Astrocyte (in vitro differentiated cells and primary cell): ENCODE measurements at regions not wholly inside any gene's neighbourhood (a gene's known extent, or its start where the extent isn't known, plus 50 kb on each side); places are given as distances from the start of the nearest gene placed in this dataset.

Experiments
- DNase-seq: peaks from one replicate; pipeline ENCODE4 v3.0.0-alpha.2; 2010; ENCODE audit warnings: low read depth
- FAIRE-seq: peaks from 2 replicates; lab custom pipeline; 2011; peaks lifted over from hg19 to GRCh38; lab: Jason Lieb, UNC
- H2AFZ ChIP-seq: 2 replicates; pipeline ENCODE4 v1.6.0; 2012; ENCODE audit warnings: low read depth, low read length, inconsistent platforms
- H3K27ac ChIP-seq: 2 replicates; pipeline ENCODE4 v1.5.1; 2011; ENCODE audit warnings: low read depth, low read length, inconsistent platforms
- H3K27me3 ChIP-seq: 2 replicates; pipeline ENCODE4 v1.6.0; 2011; ENCODE audit warnings: low read length, inconsistent platforms; ENCODE audit not compliant: insufficient read depth
- H3K36me3 ChIP-seq: 2 replicates; pipeline ENCODE4 v1.5.1; 2011; ENCODE audit warnings: low read length, inconsistent platforms; ENCODE audit not compliant: insufficient read depth
- H3K4me1 ChIP-seq: 2 replicates; pipeline ENCODE4 v1.5.1; 2011; ENCODE audit warnings: low read length, inconsistent platforms; ENCODE audit not compliant: insufficient read depth
- H3K4me2 ChIP-seq: 2 replicates; pipeline ENCODE4 v1.6.0; 2012; ENCODE audit warnings: low read length, inconsistent platforms
- H3K4me3 ChIP-seq: 2 replicates; pipeline ENCODE4 v1.5.1; 2011; ENCODE audit warnings: low read depth, mild to moderate bottlenecking, low read length, inconsistent platforms; ENCODE audit not compliant: insufficient read depth
- H3K79me2 ChIP-seq: 2 replicates; pipeline ENCODE4 v1.6.0; 2012; ENCODE audit warnings: mild to moderate bottlenecking, low read length, inconsistent platforms; ENCODE audit not compliant: insufficient read depth
- H3K9ac ChIP-seq: 2 replicates; pipeline ENCODE4 v1.6.0; 2012; ENCODE audit warnings: mild to moderate bottlenecking, low read length, inconsistent platforms
- H3K9me3 ChIP-seq: 2 replicates; pipeline ENCODE4 v1.5.1; 2012; ENCODE audit warnings: low read depth, mild to moderate bottlenecking, low read length, inconsistent platforms; ENCODE audit not compliant: insufficient read depth
- H4K20me1 ChIP-seq: 2 replicates; pipeline ENCODE4 v1.6.0; 2012; ENCODE audit warnings: low read length, inconsistent platforms; ENCODE audit not compliant: insufficient read depth
- H3K27ac Mint-ChIP-seq: one replicate; pipeline ENCODE4 v1.8.0; 2021; ENCODE audit warnings: mild to moderate bottlenecking, mixed read lengths; ENCODE audit not compliant: unreplicated experiment
- H3K27me3 Mint-ChIP-seq: one replicate; pipeline ENCODE4 v1.8.0; 2021; ENCODE audit warnings: low read depth, mixed read lengths; ENCODE audit not compliant: unreplicated experiment
- H3K36me3 Mint-ChIP-seq: one replicate; pipeline ENCODE4 v1.8.0; 2021; ENCODE audit warnings: low read depth, mixed read lengths; ENCODE audit not compliant: unreplicated experiment
- H3K4me1 Mint-ChIP-seq: one replicate; pipeline ENCODE4 v1.8.0; 2021; ENCODE audit warnings: low read depth, mixed read lengths; ENCODE audit not compliant: unreplicated experiment
- H3K4me3 Mint-ChIP-seq: one replicate; pipeline ENCODE4 v1.8.0; 2021; ENCODE audit warnings: mild to moderate bottlenecking, moderate library complexity, mixed read lengths; ENCODE audit not compliant: unreplicated experiment
- H3K9me3 Mint-ChIP-seq: one replicate; pipeline ENCODE4 v1.8.0; 2021; ENCODE audit warnings: mild to moderate bottlenecking, mixed read lengths; ENCODE audit not compliant: unreplicated experiment
- EZH2 ChIP-seq: IDR thresholded peaks from 2 replicates; pipeline ENCODE4 v1.6.1; 2012; ENCODE audit warnings: mild to moderate bottlenecking, low read length, inconsistent platforms; ENCODE audit not compliant: insufficient read depth
- TF ChIP-seq, protein P1 (sequence below): IDR thresholded peaks from 2 replicates; pipeline ENCODE4 v1.5.1; 2011; ENCODE audit warnings: low read depth, mild to moderate bottlenecking, inconsistent platforms, low read length, moderate library complexity; ENCODE audit not compliant: insufficient read depth

DNA sequence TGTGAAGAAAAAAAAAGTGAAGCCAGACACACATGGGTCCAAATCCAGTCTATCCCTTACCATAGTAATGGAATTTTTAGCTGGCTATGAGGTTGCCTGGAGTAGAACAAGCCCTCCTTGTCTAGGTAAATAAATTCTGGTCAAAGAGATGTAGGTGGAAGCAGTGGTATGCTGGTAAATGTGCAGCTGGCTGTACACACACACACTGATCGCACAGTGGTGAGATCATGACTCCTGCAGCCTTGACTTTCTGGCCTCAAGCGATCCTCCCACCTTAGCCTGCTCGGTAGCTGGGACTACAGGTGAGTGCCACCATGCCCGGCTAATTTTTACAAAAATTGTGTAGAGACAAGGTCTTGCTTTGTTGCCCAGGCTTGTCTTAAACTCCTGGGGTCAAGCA lies 90.5 kb upstream of the FBXO11 start:
- no peaks in the 10 kb centered on the region for H3K79me2 ChIP-seq
- no peak for FAIRE-seq

DNA sequence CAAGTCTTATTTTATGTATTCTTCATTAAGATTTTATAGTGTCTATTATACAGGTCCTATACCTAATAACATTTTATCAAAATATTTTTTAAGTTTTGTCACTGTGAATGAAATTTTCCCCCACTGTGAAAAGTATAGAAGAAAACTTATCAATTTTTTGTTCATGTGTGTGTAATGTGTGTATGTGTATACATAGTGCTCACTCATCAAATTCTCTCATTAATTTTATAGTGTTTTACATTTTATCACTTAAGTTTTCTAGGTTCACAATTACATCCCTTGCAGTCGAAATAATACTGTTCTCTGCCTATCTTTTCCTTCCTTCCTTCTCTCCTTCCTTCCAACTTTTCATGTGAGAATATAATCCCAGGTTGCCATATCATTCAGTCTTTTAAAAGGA lies 93.2 kb upstream of the FBXO11 start:
- H3K36me3 ChIP-seq: no peaks in the 10 kb centered on the region
- H3K9ac ChIP-seq: no peak overlapping the region
- H3K4me1 ChIP-seq: no peaks in the 10 kb centered on the region
- H3K27ac Mint-ChIP-seq: no peak overlapping the region
- H3K79me2 ChIP-seq: no peaks in the 10 kb centered on the region
- H3K27ac ChIP-seq: no peak overlapping the region
- DNase-seq: no peak
- no peaks in the 10 kb centered on the region for H3K9me3 Mint-ChIP-seq
- H3K4me3 ChIP-seq: no peak overlapping the region
- no peak for FAIRE-seq
- H3K4me1 Mint-ChIP-seq: no peaks in the 10 kb centered on the region
- H3K4me2 ChIP-seq: no peak overlapping the region
- H3K9me3 ChIP-seq: no peaks in the 10 kb centered on the region
- H2AFZ ChIP-seq: no peak overlapping the region
- no peaks in the 10 kb centered on the region for H4K20me1 ChIP-seq
- H3K27me3 Mint-ChIP-seq: no peaks in the 10 kb centered on the region
- TF ChIP-seq, protein P1, sequence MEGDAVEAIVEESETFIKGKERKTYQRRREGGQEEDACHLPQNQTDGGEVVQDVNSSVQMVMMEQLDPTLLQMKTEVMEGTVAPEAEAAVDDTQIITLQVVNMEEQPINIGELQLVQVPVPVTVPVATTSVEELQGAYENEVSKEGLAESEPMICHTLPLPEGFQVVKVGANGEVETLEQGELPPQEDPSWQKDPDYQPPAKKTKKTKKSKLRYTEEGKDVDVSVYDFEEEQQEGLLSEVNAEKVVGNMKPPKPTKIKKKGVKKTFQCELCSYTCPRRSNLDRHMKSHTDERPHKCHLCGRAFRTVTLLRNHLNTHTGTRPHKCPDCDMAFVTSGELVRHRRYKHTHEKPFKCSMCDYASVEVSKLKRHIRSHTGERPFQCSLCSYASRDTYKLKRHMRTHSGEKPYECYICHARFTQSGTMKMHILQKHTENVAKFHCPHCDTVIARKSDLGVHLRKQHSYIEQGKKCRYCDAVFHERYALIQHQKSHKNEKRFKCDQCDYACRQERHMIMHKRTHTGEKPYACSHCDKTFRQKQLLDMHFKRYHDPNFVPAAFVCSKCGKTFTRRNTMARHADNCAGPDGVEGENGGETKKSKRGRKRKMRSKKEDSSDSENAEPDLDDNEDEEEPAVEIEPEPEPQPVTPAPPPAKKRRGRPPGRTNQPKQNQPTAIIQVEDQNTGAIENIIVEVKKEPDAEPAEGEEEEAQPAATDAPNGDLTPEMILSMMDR: no peak
- no peak for TF ChIP-seq EZH2
- no peak overlapping the region for H3K4me3 Mint-ChIP-seq
- no peaks in the 10 kb centered on the region for H3K36me3 Mint-ChIP-seq
- H3K27me3 ChIP-seq: no peaks in the 10 kb centered on the region

More for the DNA sequence above, 90.5 kb upstream of the FBXO11 start:
- H4K20me1 ChIP-seq: no peaks in the 10 kb centered on the region
- H2AFZ ChIP-seq: no peak overlapping the region
- Mint-ChIP-seq H3K27me3 (no peaks in the 10 kb centered on the region), H3K36me3 (no peaks in the 10 kb centered on the region), H3K9me3 (no peaks in the 10 kb centered on the region), H3K4me3 (no peak overlapping the region), H3K27ac (no peak overlapping the region), H3K4me1 (no peaks in the 10 kb centered on the region)
- no peak overlapping the region for H3K4me2 ChIP-seq
- peaks cover 2% of the 10 kb centered on the region for H3K27me3 ChIP-seq
- H3K36me3 ChIP-seq: no peaks in the 10 kb centered on the region
- DNase-seq: no peak
- no peak overlapping the region for H3K9ac ChIP-seq
- no peaks in the 10 kb centered on the region for H3K9me3 ChIP-seq
- H3K4me1 ChIP-seq: no peaks in the 10 kb centered on the region
- H3K27ac ChIP-seq: no peak overlapping the region
- TF ChIP-seq EZH2: no peak
- TF ChIP-seq, protein P1: no peak
- no peak overlapping the region for H3K4me3 ChIP-seq

DNA sequence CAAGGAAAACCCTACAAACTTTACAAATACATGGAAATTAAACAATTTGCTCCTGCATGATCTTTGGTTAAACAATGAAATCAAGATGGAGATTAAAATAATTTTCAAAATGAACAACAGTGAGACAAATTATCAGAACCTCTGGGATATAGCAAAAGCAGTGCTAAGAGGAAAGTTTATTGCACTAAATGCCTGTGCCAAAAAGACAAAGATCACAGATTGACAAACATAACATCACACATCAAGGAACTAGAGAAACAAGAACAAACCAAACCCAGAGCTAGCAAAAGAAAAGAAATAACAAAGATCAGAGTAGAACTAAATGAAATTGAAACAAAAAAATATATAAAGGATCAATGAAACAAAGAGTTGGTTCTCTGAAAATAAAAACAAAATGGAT lies 95.2 kb upstream of the FBXO11 start:
- H3K4me1 ChIP-seq: no peaks in the 10 kb centered on the region
- no peak for FAIRE-seq
- H3K9me3 Mint-ChIP-seq: no peaks in the 10 kb centered on the region

More for the DNA sequence above, 95.2 kb upstream of the FBXO11 start:
- Mint-ChIP-seq H3K36me3 (no peaks in the 10 kb centered on the region), H3K27ac (no peak overlapping the region), H3K27me3 (no peaks in the 10 kb centered on the region), H3K4me1 (no peaks in the 10 kb centered on the region), H3K4me3 (no peak overlapping the region)
- Histone ChIP-seq H3K4me2 (no peak overlapping the region), H4K20me1 (no peaks in the 10 kb centered on the region), H2AFZ (no peak overlapping the region), H3K27ac (no peak overlapping the region), H3K9me3 (no peaks in the 10 kb centered on the region), H3K9ac (no peak overlapping the region), H3K79me2 (no peaks in the 10 kb centered on the region), H3K4me3 (no peak overlapping the region), H3K36me3 (no peaks in the 10 kb centered on the region), H3K27me3 (no peaks in the 10 kb centered on the region)
- no peak for DNase-seq
- TF ChIP-seq, protein P1: no peak
- no peak for TF ChIP-seq EZH2
